ENCODE measurements at regions not wholly inside any gene's neighbourhood (a gene's known extent, or its start where the extent isn't known, plus 50 kb on each side); places are given as distances from the start of the nearest gene placed in this dataset.

DNA sequence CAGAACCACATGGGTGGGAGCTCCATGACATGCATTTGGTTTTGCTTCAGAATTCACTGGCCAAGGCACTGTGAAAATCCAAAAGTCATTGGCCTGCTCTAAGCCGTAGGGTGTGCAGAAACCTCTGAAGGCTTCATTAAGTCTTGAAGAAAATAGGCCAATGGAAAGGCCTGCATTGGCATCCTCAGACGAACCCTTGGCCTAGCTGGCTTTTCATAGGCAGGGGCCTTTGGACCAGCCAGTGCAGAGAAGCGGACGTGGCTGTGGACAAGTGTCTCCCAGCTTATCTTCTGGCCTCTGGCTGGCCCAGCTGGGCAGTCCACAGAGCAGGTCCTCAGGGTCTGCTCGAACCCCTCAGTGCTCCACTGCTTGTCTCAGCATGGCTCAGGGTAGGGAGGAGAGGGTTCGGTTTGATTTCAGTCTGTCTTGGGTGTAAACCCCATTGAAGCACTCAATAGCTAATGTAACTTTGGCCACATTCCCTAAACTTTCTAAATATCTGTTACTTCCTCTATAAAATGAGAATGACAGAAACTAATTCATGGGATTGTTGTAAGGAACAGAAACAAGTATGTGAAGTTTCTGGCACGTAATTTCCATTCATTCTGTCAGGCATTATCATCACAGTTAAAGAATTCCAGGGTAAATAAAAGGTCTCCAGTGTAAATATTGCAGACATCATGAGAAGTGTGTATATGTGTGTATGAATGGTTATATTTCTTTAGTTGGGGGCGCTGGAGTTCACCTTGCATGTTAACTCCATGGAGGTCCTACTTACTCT lies 125.5 kb downstream of the TFCP2L1 start:
- TF ChIP-seq POLR2A (IDR thresholded peaks at IDR 0.05) (no peak), CTCF (IDR thresholded peaks at IDR 0.05) (no peak)
